Osteocyte (in vitro differentiated cells): ENCODE measurements at regions not wholly inside any gene's neighbourhood (a gene's known extent, or its start where the extent isn't known, plus 50 kb on each side); places are given as distances from the start of the nearest gene placed in this dataset.

Experiments used
- DNase-seq: peaks from one replicate; pipeline ENCODE4 v3.0.0; 2021; ENCODE audit warnings: mixed read lengths; ENCODE audit not compliant: unreplicated experiment; ENCODE audit errors: extremely low spot score
- H3K27ac Mint-ChIP-seq: one replicate; pipeline ENCODE4 v1.8.0; 2021; ENCODE audit warnings: mild to moderate bottlenecking, mixed read lengths; ENCODE audit not compliant: unreplicated experiment
- H3K27me3 Mint-ChIP-seq: one replicate; pipeline ENCODE4 v1.8.0; 2021; ENCODE audit warnings: mixed read lengths; ENCODE audit not compliant: unreplicated experiment
- H3K36me3 Mint-ChIP-seq: one replicate; pipeline ENCODE4 v1.8.0; 2021; ENCODE audit warnings: mixed read lengths; ENCODE audit not compliant: unreplicated experiment
- H3K4me1 Mint-ChIP-seq: one replicate; pipeline ENCODE4 v1.8.0; 2021; ENCODE audit warnings: mixed read lengths; ENCODE audit not compliant: unreplicated experiment
- H3K4me3 Mint-ChIP-seq: one replicate; pipeline ENCODE4 v1.8.0; 2021; ENCODE audit warnings: mild to moderate bottlenecking, moderate library complexity, mixed read lengths; ENCODE audit not compliant: unreplicated experiment
- H3K9me3 Mint-ChIP-seq: one replicate; pipeline ENCODE4 v1.8.0; 2021; ENCODE audit warnings: mixed read lengths; ENCODE audit not compliant: unreplicated experiment
- TF ChIP-seq, protein P1 (sequence below): fragments of 200-600 bp; sonication (generic); IDR thresholded peaks from 2 replicates; pipeline ENCODE4 v1.5.0; 2021; ENCODE audit warnings: antibody characterized with exemption, mild to moderate bottlenecking, moderate library complexity

DNA sequence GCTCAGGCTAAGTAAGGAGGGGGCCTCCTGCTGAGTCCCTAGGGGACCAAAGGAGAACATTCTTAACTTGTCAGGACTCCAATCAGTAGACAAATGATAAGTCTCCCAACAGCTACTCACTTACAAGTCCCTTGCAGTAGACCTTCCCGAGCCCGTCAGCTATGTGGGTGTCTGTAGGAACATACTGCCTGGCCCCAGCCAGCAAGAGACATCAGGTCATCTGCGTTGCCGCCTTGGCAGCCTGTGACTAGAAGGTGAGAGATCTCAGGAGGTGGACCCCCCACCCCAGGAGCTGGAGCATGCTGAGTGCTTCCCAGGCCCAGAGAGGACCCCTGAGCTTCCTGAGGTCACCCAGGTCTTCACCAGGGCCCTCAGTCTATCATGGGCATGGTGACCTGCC, 250.5 kb downstream of the C1orf94 start:
- TF ChIP-seq, protein P1, sequence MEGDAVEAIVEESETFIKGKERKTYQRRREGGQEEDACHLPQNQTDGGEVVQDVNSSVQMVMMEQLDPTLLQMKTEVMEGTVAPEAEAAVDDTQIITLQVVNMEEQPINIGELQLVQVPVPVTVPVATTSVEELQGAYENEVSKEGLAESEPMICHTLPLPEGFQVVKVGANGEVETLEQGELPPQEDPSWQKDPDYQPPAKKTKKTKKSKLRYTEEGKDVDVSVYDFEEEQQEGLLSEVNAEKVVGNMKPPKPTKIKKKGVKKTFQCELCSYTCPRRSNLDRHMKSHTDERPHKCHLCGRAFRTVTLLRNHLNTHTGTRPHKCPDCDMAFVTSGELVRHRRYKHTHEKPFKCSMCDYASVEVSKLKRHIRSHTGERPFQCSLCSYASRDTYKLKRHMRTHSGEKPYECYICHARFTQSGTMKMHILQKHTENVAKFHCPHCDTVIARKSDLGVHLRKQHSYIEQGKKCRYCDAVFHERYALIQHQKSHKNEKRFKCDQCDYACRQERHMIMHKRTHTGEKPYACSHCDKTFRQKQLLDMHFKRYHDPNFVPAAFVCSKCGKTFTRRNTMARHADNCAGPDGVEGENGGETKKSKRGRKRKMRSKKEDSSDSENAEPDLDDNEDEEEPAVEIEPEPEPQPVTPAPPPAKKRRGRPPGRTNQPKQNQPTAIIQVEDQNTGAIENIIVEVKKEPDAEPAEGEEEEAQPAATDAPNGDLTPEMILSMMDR, result no peak
- Mint-ChIP-seq H3K27me3 (no peaks in the 10 kb centered on the region), H3K27ac (no peak overlapping the region), H3K4me1 (no peaks in the 10 kb centered on the region), H3K36me3 (no peaks in the 10 kb centered on the region), H3K4me3 (no peak overlapping the region), H3K9me3 (peaks cover 25% of the 10 kb centered on the region)
- no peak for DNase-seq

DNA sequence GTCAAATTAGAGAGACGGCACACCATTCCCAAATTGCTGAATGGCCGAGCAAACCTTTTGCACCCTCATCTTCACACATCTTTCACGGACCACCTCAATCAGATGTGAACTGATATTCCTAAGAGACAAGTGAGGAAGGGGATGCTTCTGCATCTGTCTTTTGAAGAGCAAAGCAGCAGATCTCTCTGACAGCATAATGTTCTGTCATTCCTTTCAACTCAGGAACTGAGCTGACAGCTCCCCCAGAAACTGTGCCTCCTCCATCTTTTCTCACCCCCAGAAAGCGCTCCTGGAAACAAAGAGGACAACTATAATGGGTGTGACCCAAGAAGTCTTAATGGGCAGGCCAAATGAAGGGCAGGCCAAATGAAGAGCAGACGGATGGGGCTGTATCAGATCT, 256.4 kb downstream of the C1orf94 start:
- Mint-ChIP-seq H3K27me3 (no peaks in the 10 kb centered on the region), H3K27ac (no peak overlapping the region), H3K4me3 (no peak overlapping the region), H3K4me1 (no peaks in the 10 kb centered on the region), H3K9me3 (peaks cover 10% of the 10 kb centered on the region), H3K36me3 (no peaks in the 10 kb centered on the region)
- no peak for DNase-seq
- TF ChIP-seq, protein P1, result no peak

DNA sequence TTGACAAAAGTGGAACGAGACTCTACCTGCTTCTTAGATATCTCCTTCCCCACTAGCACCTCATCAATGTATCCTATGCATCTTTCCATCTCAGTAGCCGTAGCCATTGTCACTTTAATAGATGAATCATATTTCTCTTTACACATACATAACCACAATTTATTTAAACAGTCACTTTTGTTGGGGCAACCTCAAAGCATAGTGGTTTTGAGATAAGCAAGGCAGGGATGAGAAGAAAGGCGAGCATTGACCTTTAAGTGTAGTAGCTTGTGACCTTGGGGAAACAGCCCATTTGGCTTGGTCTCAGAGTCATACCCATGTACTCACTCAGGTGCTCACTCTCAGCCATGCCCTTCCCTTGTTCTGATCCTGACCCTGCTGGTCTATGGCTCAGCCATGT, 260.1 kb downstream of the C1orf94 start:
- DNase-seq, result no peak
- no peaks in the 10 kb centered on the region for H3K4me1 Mint-ChIP-seq
- TF ChIP-seq, protein P1, result no peak
- H3K4me3 Mint-ChIP-seq, result no peak overlapping the region
- peaks cover 20% of the 10 kb centered on the region for H3K9me3 Mint-ChIP-seq
- no peak overlapping the region for H3K27ac Mint-ChIP-seq
- no peaks in the 10 kb centered on the region for H3K27me3 Mint-ChIP-seq
- no peaks in the 10 kb centered on the region for H3K36me3 Mint-ChIP-seq

DNA sequence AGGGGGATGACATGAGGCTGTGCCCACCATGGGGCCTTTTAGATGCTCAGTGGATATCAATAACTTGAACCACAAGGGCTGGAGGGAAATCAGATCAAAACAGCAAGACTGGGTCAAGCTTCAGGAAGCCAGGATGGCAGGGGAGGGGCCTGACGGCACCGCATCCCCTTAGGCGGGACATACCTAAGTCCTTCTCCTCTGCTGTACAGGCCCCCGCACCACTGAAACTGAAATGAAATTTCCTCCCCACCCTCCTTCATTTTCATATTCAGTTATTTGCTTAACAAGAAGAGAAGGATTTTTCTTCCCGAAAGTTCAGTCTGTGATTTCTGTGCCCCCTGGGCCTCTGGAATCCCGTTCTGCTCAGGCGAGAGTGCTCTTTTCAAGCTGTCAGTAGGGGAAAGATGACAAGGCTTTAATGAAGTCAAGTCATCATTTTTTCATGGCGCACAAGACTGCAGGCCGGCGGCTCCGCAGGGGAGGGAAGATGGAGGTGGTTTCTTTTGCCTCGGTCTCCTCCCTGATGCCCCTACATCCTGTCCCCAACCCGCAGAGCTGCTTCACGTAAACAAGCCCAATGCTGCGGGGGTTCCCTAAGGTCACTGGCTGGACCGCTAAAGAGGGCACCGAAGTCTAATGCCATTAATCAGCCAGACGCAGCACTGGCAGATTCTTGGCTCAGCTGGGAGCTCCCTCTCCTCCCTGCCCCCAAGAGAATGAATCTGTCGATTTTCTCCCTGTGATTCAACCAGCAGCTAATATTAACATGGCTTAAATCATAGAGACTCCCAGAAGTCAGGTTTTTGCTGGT, 264.8 kb downstream of the C1orf94 start:
- no peaks in the 10 kb centered on the region for H3K4me1 Mint-ChIP-seq

DNA sequence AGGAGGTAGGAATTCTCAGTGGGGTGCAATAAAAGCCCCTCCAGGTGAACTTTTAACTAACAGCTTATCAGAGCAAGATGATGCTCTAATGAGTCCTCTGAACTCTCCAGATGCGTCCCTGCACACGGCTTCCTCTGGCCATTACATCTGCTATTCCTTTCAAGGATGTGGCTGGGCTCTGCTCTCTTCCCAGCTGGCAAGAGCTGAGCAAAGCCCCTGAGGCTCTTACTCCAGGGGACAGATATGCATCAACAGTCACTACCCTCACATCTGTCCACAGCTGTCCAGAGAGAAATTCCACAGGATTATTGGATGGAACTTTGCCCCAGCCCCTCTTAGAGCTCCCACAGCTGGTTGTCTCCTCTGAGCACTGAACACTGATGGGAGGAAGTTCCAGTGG, 267.8 kb downstream of the C1orf94 start:
- H3K4me1 Mint-ChIP-seq, result no peaks in the 10 kb centered on the region
- no peak overlapping the region for H3K4me3 Mint-ChIP-seq
- no peak overlapping the region for H3K27ac Mint-ChIP-seq
- peaks cover 30% of the 10 kb centered on the region for H3K9me3 Mint-ChIP-seq
- DNase-seq, result no peak
- H3K36me3 Mint-ChIP-seq, result no peaks in the 10 kb centered on the region
- TF ChIP-seq, protein P1, result no peak
- no peaks in the 10 kb centered on the region for H3K27me3 Mint-ChIP-seq

More for the DNA sequence above, 264.8 kb downstream of the C1orf94 start:
- Mint-ChIP-seq H3K9me3 (peaks cover 28% of the 10 kb centered on the region), H3K27me3 (no peaks in the 10 kb centered on the region), H3K4me3 (no peak overlapping the region), H3K27ac (no peak overlapping the region), H3K36me3 (no peaks in the 10 kb centered on the region)
- DNase-seq, result no peak
- TF ChIP-seq, protein P1, result no peak
